Gastrocnemius medialis (tissue), 4 donors: ENCODE measurements at regions not wholly inside any gene's neighbourhood (a gene's known extent, or its start where the extent isn't known, plus 50 kb on each side); places are given as distances from the start of the nearest gene placed in this dataset.

Experiments
- POLR2A ChIP-seq, 2 donors: fragments of 450-650 bp; IDR thresholded peaks; one replicate each; pipeline ENCODE4 v1.6.1; 2017; ENCODE audit warnings: antibody characterized with exemption in 2 of 2, mild to moderate bottlenecking in 2 of 2, moderate library complexity in 2 of 2
- TF ChIP-seq, protein P1 (sequence below), 5 experiments: fragments of 450-650 bp in 3 of 5; fragments of 200-600 bp in 2 of 5; sonication (generic) in 2 of 5; IDR thresholded peaks in 4 of 5; conservative IDR thresholded peaks in 1 of 5; 1 replicate in 4 of 5; 2 replicates in 1 of 5; pipeline ENCODE4 v1.5.1; 2016 to 2019; ENCODE audit warnings: antibody characterized with exemption in 5 of 5, mild to moderate bottlenecking in 3 of 5, moderate library complexity in 3 of 5

DNA sequence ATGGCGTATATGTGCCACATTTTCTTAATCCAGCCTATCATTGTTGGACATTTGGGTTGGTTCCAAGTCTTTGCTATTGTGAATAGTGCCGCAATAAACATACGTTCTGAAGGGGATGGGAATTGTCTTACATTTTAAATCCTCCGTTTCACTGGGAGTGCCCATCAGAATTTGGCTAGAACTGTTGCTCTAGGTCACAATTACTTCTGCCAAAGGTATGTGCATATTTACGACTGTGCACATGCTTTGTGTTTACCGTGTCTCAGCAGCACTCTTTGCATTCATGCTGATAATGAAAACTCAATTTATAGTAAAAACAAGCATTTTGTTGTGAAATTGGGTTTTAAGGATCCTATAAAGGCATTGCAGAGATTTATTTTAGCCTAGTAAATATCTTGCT lies 151.9 kb upstream of the ZNF618 start:
- TF ChIP-seq, protein P1, sequence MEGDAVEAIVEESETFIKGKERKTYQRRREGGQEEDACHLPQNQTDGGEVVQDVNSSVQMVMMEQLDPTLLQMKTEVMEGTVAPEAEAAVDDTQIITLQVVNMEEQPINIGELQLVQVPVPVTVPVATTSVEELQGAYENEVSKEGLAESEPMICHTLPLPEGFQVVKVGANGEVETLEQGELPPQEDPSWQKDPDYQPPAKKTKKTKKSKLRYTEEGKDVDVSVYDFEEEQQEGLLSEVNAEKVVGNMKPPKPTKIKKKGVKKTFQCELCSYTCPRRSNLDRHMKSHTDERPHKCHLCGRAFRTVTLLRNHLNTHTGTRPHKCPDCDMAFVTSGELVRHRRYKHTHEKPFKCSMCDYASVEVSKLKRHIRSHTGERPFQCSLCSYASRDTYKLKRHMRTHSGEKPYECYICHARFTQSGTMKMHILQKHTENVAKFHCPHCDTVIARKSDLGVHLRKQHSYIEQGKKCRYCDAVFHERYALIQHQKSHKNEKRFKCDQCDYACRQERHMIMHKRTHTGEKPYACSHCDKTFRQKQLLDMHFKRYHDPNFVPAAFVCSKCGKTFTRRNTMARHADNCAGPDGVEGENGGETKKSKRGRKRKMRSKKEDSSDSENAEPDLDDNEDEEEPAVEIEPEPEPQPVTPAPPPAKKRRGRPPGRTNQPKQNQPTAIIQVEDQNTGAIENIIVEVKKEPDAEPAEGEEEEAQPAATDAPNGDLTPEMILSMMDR (IDR thresholded peaks at IDR 0.05 in 4 of 5, conservative IDR thresholded peaks at IDR 0.05 in 1 of 5): no peak
- no peak for TF ChIP-seq POLR2A (IDR thresholded peaks at IDR 0.05)
